Tibial nerve (tissue), 4 donors: ENCODE measurements at regions not wholly inside any gene's neighbourhood (a gene's known extent, or its start where the extent isn't known, plus 50 kb on each side); places are given as distances from the start of the nearest gene placed in this dataset.

Experiments used
- DNase-seq, 2 donors: peaks; one replicate each; pipeline ENCODE4 v3.0.0-alpha.2; 2019; ENCODE audit warnings: low spot score in 2 of 2
- H3K27ac ChIP-seq, 4 donors: fragments of 200-600 bp; sonication (generic) in 3 of 4; one replicate each; pipeline ENCODE4 v1.5.1; 2017 to 2019; ENCODE audit warnings: mild to moderate bottlenecking in 1 of 4
- H3K27me3 ChIP-seq, 2 donors: fragments of 200-600 bp; sonication (generic) in 1 of 2; one replicate each; pipeline versions ENCODE4 v1.5.1 to v1.6.0; 2017 to 2019
- H3K36me3 ChIP-seq, 3 donors: fragments of 200-600 bp; sonication (generic); one replicate each; pipeline ENCODE4 v1.5.1; 2018 to 2019
- H3K4me1 ChIP-seq, 4 donors: fragments of 200-600 bp; sonication (generic) in 3 of 4; one replicate each; pipeline ENCODE4 v1.5.1; 2017 to 2019
- H3K4me3 ChIP-seq, 4 donors: fragments of 200-600 bp; sonication (generic) in 3 of 4; one replicate each; pipeline ENCODE4 v1.5.1; 2017 to 2019; ENCODE audit warnings: mild to moderate bottlenecking in 1 of 4, moderate library complexity in 1 of 4
- H3K9me3 ChIP-seq, 4 donors: fragments of 200-600 bp; sonication (generic) in 3 of 4; one replicate each; pipeline ENCODE4 v1.5.1; 2017 to 2019
- EP300 ChIP-seq, 2 donors: sonication (generic); formaldehyde crosslinking; IDR thresholded peaks; one replicate each; pipeline ENCODE4 v1.6.1; 2017; ENCODE audit warnings: antibody characterized with exemption in 2 of 2, mild to moderate bottlenecking in 1 of 2
- POLR2A ChIP-seq, 2 donors: fragments of 450-650 bp; IDR thresholded peaks; one replicate each; pipeline ENCODE4 v1.6.1; 2017; ENCODE audit warnings: antibody characterized with exemption in 2 of 2, mild to moderate bottlenecking in 2 of 2, moderate library complexity in 2 of 2
- WGBS, 2 donors: methylation state at CpG; one replicate each; pipeline ENCODE4 v1.1.5; 2018; 5-methylcytosine and 5-hydroxymethylcytosine counted together
- TF ChIP-seq, protein P1 (sequence below), 5 experiments: fragments of 200-600 bp in 3 of 5; fragments of 450-650 bp in 2 of 5; sonication (generic) in 3 of 5; IDR thresholded peaks; one replicate each; pipeline ENCODE4 v1.5.1; 2016 to 2019; ENCODE audit warnings: antibody characterized with exemption in 5 of 5, mild to moderate bottlenecking in 3 of 5, moderate library complexity in 2 of 5

DNA sequence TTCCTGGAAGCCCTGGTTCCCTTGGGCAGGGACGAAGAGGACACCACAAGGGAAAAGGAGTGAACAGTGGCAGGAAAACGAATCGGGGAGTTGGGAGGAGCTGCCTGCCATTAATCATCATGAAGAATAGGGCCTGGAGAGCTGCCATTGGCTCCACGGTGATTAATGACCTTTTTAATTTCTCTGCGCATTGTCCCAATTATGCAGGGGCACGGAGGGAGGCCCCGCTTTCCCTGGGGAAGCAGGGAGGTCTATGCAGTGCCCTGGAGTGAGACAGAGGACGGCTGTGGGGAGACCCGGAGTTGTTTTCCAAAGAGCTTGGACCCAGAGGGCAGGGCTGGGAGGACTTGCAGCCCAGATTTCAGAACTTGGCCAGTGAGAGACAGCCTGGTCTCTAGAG, 338.9 kb upstream of the C16orf82 start:
- Histone ChIP-seq H3K27me3 (no peaks in the 10 kb centered on the region), H3K4me3 (no peak overlapping the region), H3K9me3 (no peaks in the 10 kb centered on the region), H3K27ac (no peak overlapping the region), H3K4me1 (no peaks in the 10 kb centered on the region), H3K36me3 (no peaks in the 10 kb centered on the region)
- TF ChIP-seq EP300 (IDR thresholded peaks at IDR 0.05) (no peak), POLR2A (IDR thresholded peaks at IDR 0.05) (no peak)
- TF ChIP-seq, protein P1, sequence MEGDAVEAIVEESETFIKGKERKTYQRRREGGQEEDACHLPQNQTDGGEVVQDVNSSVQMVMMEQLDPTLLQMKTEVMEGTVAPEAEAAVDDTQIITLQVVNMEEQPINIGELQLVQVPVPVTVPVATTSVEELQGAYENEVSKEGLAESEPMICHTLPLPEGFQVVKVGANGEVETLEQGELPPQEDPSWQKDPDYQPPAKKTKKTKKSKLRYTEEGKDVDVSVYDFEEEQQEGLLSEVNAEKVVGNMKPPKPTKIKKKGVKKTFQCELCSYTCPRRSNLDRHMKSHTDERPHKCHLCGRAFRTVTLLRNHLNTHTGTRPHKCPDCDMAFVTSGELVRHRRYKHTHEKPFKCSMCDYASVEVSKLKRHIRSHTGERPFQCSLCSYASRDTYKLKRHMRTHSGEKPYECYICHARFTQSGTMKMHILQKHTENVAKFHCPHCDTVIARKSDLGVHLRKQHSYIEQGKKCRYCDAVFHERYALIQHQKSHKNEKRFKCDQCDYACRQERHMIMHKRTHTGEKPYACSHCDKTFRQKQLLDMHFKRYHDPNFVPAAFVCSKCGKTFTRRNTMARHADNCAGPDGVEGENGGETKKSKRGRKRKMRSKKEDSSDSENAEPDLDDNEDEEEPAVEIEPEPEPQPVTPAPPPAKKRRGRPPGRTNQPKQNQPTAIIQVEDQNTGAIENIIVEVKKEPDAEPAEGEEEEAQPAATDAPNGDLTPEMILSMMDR (IDR thresholded peaks at IDR 0.05) = no peak
- no peak for DNase-seq
- 10 to 12% methylated on average over 9 of the region's 9 CpGs for WGBS, 2 donors

DNA sequence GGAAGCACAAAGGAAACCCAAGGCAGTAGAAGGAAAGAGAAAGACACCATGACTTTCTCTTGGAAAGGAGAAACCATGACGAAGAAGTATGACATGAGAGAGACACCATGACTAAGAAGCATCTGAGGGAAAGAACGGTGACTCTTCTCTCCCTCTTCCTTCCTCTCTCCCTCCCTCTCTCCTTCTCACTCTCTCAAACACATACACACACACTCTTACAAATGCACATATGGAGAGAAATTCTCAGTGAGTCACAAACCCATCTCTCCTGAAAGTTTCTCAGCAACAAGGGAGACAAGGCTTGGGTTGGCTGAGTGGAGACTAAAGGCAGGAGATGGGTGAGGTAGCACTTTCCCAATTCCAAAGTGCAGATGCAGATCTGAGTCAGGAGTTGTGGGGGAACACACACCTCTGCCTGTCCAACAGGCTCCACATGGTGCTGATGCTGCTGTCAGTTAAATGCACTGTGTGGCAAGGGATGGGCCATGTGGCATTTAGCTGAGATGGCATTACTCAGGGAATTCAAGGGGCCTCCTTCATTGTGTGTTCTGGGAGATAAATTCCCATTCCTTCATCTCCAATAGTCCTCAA, 336.7 kb upstream of the C16orf82 start:
- WGBS, 2 donors = 82 to 90% methylated on average over 2 of the region's 2 CpGs

GRCh38 chr16:26731729-26732128, 335.0 kb upstream of the C16orf82 start:
- Histone ChIP-seq H3K36me3 (no peaks in the 10 kb centered on the region), H3K9me3 (no peaks in the 10 kb centered on the region), H3K27ac (no peak overlapping the region), H3K4me3 (no peak overlapping the region), H3K27me3 (no peaks in the 10 kb centered on the region), H3K4me1 (no peaks in the 10 kb centered on the region)
- DNase-seq = no peak
- WGBS, 2 donors = 92% methylated on average over 4 of the region's 4 CpGs
- TF ChIP-seq POLR2A (IDR thresholded peaks at IDR 0.05) = no peak
- no peak for TF ChIP-seq EP300 (IDR thresholded peaks at IDR 0.05)
- TF ChIP-seq, protein P1 (IDR thresholded peaks at IDR 0.05) = no peak

More for the DNA sequence above, 336.7 kb upstream of the C16orf82 start:
- TF ChIP-seq POLR2A (IDR thresholded peaks at IDR 0.05) (no peak), EP300 (IDR thresholded peaks at IDR 0.05) (no peak)
- TF ChIP-seq, protein P1 (IDR thresholded peaks at IDR 0.05) = no peak
- Histone ChIP-seq H3K4me3 (no peak overlapping the region), H3K9me3 (no peaks in the 10 kb centered on the region), H3K27ac (no peak overlapping the region), H3K4me1 (no peaks in the 10 kb centered on the region), H3K27me3 (no peaks in the 10 kb centered on the region), H3K36me3 (no peaks in the 10 kb centered on the region)
- no peak for DNase-seq

DNA sequence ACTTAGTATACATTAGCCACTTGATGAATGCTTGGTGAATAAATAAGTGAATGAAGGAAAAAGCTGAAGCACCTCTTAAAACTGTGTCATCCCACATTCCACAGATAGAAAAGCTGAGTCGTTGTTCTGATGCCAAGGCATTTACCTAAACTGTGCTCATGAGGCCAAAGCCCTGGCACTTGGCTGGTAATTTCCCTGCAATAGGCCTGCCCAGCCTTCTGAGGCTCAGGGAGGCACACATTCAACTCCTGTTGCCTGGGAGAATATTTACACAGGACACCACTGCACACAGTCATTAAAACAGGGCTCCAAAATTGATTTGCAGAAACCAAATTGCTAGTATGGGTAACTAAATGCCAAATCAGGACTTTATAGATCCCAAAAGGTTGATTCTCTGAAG, 333.0 kb upstream of the C16orf82 start:
- DNase-seq = no peak
- H3K36me3 ChIP-seq = no peaks in the 10 kb centered on the region
- no peak overlapping the region for H3K4me3 ChIP-seq
- no peaks in the 10 kb centered on the region for H3K27me3 ChIP-seq
- H3K9me3 ChIP-seq = no peaks in the 10 kb centered on the region
- no peaks in the 10 kb centered on the region for H3K4me1 ChIP-seq
- no peak overlapping the region for H3K27ac ChIP-seq
- WGBS, 2 donors = 63 to 85% methylated on average over 1 of the region's 1 CpG
- no peak for TF ChIP-seq EP300 (IDR thresholded peaks at IDR 0.05)
- TF ChIP-seq, protein P1 (IDR thresholded peaks at IDR 0.05) = no peak
- TF ChIP-seq POLR2A (IDR thresholded peaks at IDR 0.05) = no peak

DNA sequence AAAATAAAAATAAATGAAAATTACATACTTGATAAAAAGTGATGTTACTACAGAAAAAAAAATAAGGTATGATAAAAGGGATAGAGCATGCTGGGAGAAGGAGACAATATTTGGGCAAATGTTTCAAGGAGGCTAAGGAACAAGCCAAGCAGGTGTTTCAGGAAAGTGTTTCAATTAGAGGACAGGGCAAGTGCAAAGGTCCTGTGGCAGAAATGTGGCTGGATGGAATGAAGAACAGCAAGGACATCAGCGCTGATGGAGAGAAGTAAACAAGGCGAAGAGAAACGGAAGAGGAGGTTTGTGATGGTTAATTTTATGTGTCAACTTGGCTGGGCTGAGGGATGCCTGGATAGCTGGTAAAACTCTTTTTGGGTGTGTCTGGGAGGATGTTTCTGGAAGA, 331.2 kb upstream of the C16orf82 start:
- no peaks in the 10 kb centered on the region for H3K27me3 ChIP-seq
- WGBS, 2 donors = 89 to 93% methylated on average over 3 of the region's 3 CpGs
- TF ChIP-seq EP300 (IDR thresholded peaks at IDR 0.05) (no peak), POLR2A (IDR thresholded peaks at IDR 0.05) (no peak)
- TF ChIP-seq, protein P1 (IDR thresholded peaks at IDR 0.05) = no peak
- H3K27ac ChIP-seq = no peak overlapping the region
- H3K4me3 ChIP-seq = no peak overlapping the region
- no peak for DNase-seq
- no peaks in the 10 kb centered on the region for H3K4me1 ChIP-seq
- H3K9me3 ChIP-seq = no peaks in the 10 kb centered on the region
- H3K36me3 ChIP-seq = no peaks in the 10 kb centered on the region
